ENCODE measurements at regions not wholly inside any gene's neighbourhood (a gene's known extent, or its start where the extent isn't known, plus 50 kb on each side); places are given as distances from the start of the nearest gene placed in this dataset.
A peak's percentile ranks its signal among the peaks of the same experiment; 100 is the strongest.

- Histone ChIP-seq H3K4me1 (peaks cover 31% of the 10 kb centered on the region), H3K27me3 (no peaks in the 10 kb centered on the region)
- no peak for TF ChIP-seq CTCF (IDR thresholded peaks at IDR 0.05; ENCODE audit: low read depth, low read length)
Observed at GRCh38 chr21:43276811-43277210, 108.0 kb downstream of the CRYAA start.

GRCh38 chr21:43275421-43276211 lies 106.8 kb downstream of the CRYAA start:
- no peaks in the 10 kb centered on the region for H3K9me3 ChIP-seq
- H3K36me3 ChIP-seq: no peaks in the 10 kb centered on the region
- no peaks in the 10 kb centered on the region for H3K27me3 ChIP-seq
- H3K4me3 ChIP-seq (ENCODE audit: low read depth, low read length): no peak overlapping the region
- peaks cover 37% of the 10 kb centered on the region for H3K4me1 ChIP-seq
- peak; percentile 8 for DNase-seq
- TF ChIP-seq CTCF (IDR thresholded peaks at IDR 0.05; ENCODE audit: low read depth, low read length): no peak

More at GRCh38 chr21:43276811-43277210, 108.0 kb downstream of the CRYAA start:
- H3K36me3 ChIP-seq: no peaks in the 10 kb centered on the region
- no peak overlapping the region for H3K4me3 ChIP-seq (ENCODE audit: low read depth, low read length)
- peak; percentile 9 for DNase-seq
- H3K9me3 ChIP-seq: no peaks in the 10 kb centered on the region

- Histone ChIP-seq H3K4me3 (ENCODE audit: low read depth, low read length) (no peak overlapping the region), H3K27me3 (no peaks in the 10 kb centered on the region), H3K4me1 (peaks cover 38% of the 10 kb centered on the region), H3K9me3 (no peaks in the 10 kb centered on the region), H3K36me3 (no peaks in the 10 kb centered on the region)
- TF ChIP-seq CTCF (IDR thresholded peaks at IDR 0.05; ENCODE audit: low read depth, low read length): no peak
- peak; percentile 10 for DNase-seq
Observed at GRCh38 chr21:43274946-43275310, 106.1 kb downstream of the CRYAA start.

GRCh38 chr21:43274022-43274945 lies 105.5 kb downstream of the CRYAA start:
- TF ChIP-seq CTCF (IDR thresholded peaks at IDR 0.05; ENCODE audit: low read depth, low read length): no peak
- H3K4me3 ChIP-seq (ENCODE audit: low read depth, low read length): no peak overlapping the region
- H3K36me3 ChIP-seq: no peaks in the 10 kb centered on the region
- H3K27me3 ChIP-seq: no peaks in the 10 kb centered on the region
- H3K9me3 ChIP-seq: no peaks in the 10 kb centered on the region
- DNase-seq: peak; percentile 15
- peaks cover 42% of the 10 kb centered on the region for H3K4me1 ChIP-seq

- H3K4me1 ChIP-seq: peaks cover 41% of the 10 kb centered on the region
- H3K4me3 ChIP-seq (ENCODE audit: low read depth, low read length): no peak overlapping the region
- no peaks in the 10 kb centered on the region for H3K27me3 ChIP-seq
- H3K36me3 ChIP-seq: no peaks in the 10 kb centered on the region
- DNase-seq: peak; percentile 79
- TF ChIP-seq CTCF (IDR thresholded peaks at IDR 0.05; ENCODE audit: low read depth, low read length): no peak
- H3K9me3 ChIP-seq: no peaks in the 10 kb centered on the region
Observed at GRCh38 chr21:43273708-43274021, 104.9 kb downstream of the CRYAA start.
